HG03469 (cell line): ENCODE measurements at regions not wholly inside any gene's neighbourhood (a gene's known extent, or its start where the extent isn't known, plus 50 kb on each side); places are given as distances from the start of the nearest gene placed in this dataset.

ENCODE experiments used
- ATAC-seq: cut with Tn5 transposase; IDR thresholded peaks from one replicate; pipeline ENCODE4 v1.9.1; 2021; ENCODE audit warnings: mild to moderate bottlenecking, moderate library complexity, moderate number of reproducible peaks; ENCODE audit not compliant: unreplicated experiment

- ATAC-seq = no peak
These were observed 68.3 kb downstream of the CHST1 start for GRCh38 chr11:45597097-45597496.

DNA sequence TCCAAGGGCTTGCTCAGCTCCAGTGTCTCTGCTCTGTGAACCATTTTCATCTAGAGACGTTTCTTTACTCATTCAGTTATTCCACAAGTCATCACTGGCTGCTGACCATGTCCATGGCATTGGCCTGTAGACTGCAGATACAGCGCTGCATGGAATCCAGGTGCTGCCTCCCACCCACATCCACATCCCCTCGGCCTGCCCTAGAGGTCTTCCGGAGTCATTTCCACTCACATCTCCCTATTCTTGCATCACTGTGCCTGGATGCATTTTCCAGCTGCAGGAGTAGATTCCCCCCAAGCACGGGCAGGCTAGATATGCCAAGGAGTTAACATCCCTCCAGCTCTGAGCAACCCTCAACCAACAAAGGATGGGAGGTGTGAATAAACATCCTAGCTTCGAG, 68.9 kb downstream of the CHST1 start:
- ATAC-seq = no peak

- no peak for ATAC-seq
These were observed 71.4 kb downstream of the CHST1 start for GRCh38 chr11:45593992-45594391.

GRCh38 chr11:45592636-45593035, 72.8 kb downstream of the CHST1 start:
- ATAC-seq = no peak

GRCh38 chr11:45590743-45591142, 74.7 kb downstream of the CHST1 start:
- no peak for ATAC-seq

- ATAC-seq = no peak
These were observed 80.2 kb downstream of the CHST1 start for GRCh38 chr11:45585205-45585604.

DNA sequence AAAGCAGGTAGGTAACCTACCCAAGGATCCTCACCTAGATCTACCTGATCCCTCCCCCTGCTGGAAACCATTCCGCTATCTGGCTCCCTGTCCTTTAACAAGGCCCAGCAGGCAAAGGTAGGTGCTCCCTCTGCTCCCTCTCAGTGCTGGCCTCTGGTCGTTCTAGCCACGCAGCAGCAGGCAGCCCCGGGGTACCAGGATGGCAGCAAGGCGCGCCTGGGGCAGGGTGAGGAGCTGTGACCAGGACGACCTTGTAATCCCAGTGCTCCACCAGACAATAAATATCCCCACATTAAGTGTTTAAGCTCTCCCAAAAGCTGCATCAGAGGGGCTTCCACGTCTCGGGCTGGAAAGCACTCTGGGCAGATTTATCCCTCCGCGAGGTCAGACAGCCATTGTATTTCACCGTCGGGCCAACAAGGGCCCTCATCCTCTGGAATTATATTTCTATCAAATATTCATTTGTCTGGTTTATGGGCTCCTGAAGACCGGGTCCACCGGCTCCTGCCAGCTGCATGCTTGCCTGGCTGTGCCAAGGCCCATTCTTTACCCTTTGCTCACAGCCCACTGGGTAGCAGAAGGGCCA, 81.3 kb downstream of the CHST1 start:
- no peak for ATAC-seq

DNA sequence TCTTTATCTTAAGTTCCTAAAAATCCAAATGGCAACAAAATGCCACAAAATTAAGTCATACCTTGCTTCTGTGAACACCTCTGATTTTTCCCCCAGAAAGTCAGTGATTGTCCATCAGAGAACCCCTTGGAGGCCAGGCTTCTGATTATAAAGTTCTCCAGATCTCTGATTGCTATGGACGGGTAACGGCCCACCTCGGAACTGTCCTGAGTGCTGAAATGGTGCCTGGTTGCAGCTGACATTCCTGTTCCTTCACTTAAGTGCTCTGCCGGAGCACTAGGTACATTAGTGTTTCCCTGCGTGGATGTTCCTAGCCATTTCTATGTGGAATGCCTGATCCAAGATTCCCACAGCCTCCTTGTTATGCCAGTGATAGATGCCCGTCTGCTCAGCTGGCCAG, 85.0 kb downstream of the CHST1 start:
- ATAC-seq = no peak

GRCh38 chr11:45578316-45578715, 87.1 kb downstream of the CHST1 start:
- no peak for ATAC-seq

GRCh38 chr11:45577752-45578151, 87.7 kb downstream of the CHST1 start:
- no peak for ATAC-seq

DNA sequence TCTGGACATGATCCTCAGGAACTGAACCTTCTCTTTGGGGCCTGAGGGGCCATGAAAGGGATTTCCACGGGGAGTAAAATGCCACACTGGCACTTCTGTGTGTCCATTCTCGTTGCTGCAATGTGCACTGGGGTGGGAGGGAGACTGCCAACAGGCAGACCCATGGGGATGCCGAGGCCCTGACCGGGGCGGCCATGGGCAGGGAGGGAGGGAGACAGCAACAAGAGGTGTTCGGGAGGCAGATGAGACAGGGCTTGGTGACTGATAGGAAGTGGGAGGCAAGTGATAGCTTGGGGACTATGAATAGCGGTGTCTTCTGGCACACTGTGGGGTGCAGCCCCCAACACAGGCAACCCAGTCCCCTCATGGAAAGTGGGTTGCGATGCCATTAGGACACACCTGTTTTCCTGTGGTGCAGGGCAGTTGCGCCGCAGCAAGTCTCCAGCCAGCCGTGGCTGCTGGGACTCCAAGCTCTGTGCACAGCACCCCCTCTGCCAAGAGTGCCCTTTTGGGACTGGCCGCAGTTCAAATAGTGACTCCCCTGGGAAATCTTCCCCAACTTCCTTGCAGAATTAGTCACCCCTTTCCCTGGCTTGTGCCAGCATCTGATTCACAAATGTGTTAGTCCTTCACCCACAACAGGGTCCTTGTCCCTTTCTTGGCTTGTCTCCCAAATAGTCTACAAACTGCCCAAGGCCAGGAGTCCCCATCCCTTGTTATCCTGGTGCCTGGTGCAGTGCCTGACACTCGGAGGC, 88.8 kb downstream of the CHST1 start:
- ATAC-seq = no peak

- ATAC-seq = no peak
These were observed 91.7 kb downstream of the CHST1 start for GRCh38 chr11:45573728-45574127.

- ATAC-seq = no peak
These were observed 92.9 kb downstream of the CHST1 start for GRCh38 chr11:45572354-45573123.

- no peak for ATAC-seq
These were observed 95.6 kb downstream of the CHST1 start for GRCh38 chr11:45569776-45570175.

DNA sequence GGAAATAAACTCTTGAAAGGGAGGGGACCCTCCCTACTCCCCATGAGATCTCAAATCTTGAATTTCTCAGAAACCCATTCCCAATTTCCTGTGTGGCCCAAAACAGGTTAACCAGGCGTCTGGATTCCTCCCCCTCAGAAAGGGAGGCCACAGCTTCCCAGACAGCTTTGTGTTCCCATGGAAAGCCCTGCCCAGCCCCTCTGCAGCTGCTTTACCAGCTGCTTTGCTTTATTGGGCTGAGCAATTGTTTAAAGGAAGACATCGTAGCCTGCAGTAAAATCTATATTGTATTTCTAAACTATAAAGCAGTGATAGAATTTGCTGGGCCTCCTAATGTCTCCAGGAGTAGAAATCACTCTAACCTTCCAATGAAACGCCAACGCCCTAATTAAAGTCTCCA, 97.4 kb downstream of the CHST1 start:
- ATAC-seq = no peak

GRCh38 chr11:45565446-45565988, 99.9 kb downstream of the CHST1 start:
- ATAC-seq = no peak

DNA sequence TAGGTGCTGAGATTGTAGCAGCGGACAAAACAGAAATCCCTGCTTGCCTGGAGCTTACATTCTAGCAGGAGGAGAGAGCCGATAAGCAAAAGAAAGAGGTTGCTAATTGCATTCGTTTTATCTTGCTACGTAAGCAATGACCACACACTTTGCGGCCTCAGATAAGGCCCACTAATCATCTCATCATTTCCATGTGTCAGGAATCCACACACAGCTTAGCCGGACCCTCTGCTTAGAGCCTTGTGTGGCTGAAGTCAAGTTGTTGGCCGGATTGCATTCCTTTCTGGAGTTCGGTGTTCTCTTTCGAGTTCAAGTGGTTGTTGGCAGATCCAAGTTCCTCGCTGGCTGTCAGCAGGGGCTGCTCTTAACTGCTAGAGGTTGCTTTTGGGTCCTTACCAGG, 101.6 kb downstream of the CHST1 start:
- no peak for ATAC-seq

DNA sequence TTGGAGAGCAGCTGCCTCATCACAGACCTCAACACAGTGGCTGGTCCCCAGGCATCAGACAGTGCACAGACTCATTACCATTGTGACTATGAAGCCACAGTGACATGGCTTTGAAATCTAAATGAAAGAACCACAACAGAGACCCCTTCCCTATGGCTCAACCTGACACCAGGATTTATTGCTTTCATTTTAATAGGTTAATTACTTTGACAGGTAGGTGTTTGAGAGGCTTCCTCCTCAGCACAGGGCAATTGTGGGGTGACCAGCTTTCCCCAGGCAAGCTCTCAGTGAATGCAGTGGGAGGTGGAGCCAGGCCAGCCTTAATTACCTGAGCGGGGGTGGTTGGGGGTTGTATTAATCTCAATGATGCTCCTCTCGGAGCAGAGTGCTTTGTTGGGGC, 102.3 kb downstream of the CHST1 start:
- no peak for ATAC-seq

DNA sequence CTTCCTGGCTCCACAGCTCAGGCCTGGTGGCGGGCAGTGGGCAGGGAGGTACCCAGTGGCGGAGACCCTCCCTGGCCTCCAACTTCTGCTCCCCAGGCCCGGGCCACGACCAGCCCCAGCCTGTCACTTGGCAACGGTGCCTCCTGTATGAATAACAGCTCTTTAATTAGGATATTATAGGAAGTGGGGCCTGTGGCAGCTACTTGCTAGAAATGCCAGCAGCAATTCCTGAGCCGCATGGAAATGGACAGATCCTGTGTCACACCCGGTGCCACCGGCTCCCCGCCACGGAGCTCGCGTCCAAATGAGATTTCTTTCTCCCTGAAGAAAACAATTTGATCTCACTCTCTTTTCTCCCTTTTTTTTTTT, 104.5 kb downstream of the CHST1 start:
- ATAC-seq = no peak

- ATAC-seq = no peak
These were observed 105.1 kb downstream of the CHST1 start for GRCh38 chr11:45560155-45560912.
